Mesenchymal stem cell (in vitro differentiated cells and primary cell): ENCODE measurements at regions not wholly inside any gene's neighbourhood (a gene's known extent, or its start where the extent isn't known, plus 50 kb on each side); places are given as distances from the start of the nearest gene placed in this dataset.

ENCODE experiments used
- DNase-seq: peaks from one replicate; pipeline ENCODE4 v3.0.0-alpha.2; 2013
- H2AFZ ChIP-seq: one replicate; pipeline ENCODE4 v1.6.1; 2013; ENCODE audit warnings: low read depth, mild to moderate bottlenecking, control low read depth, inconsistent platforms, low read length, moderate library complexity
- H2AK5ac ChIP-seq: 2 replicates; pipeline ENCODE4 v1.6.1; 2013; ENCODE audit warnings: low read length, moderate library complexity, mild to moderate bottlenecking, inconsistent platforms; ENCODE audit not compliant: severe bottlenecking
- H2BK120ac ChIP-seq: one replicate; pipeline ENCODE4 v1.6.1; 2013; ENCODE audit warnings: low read depth, mild to moderate bottlenecking, inconsistent platforms, low read length, moderate library complexity
- H2BK12ac ChIP-seq, 2 experiments: one replicate each; pipeline ENCODE4 v1.6.1; 2013; ENCODE audit warnings: inconsistent platforms in 2 of 2, low read length in 2 of 2, mild to moderate bottlenecking in 2 of 2, moderate library complexity in 2 of 2, control low read depth in 1 of 2
- H2BK15ac ChIP-seq: one replicate; pipeline ENCODE4 v1.6.1; 2013; ENCODE audit warnings: mild to moderate bottlenecking, low read depth, inconsistent platforms; ENCODE audit not compliant: poor library complexity, severe bottlenecking
- H2BK5ac ChIP-seq: 2 replicates; pipeline ENCODE4 v1.6.1; 2013; ENCODE audit warnings: low read depth, mild to moderate bottlenecking, low read length, control low read depth, inconsistent platforms; ENCODE audit not compliant: poor library complexity, severe bottlenecking
- H3K14ac ChIP-seq, 2 experiments: one replicate each; pipeline ENCODE4 v1.6.1; 2013; ENCODE audit warnings: inconsistent platforms in 2 of 2, low read length in 2 of 2, control low read depth in 1 of 2, mild to moderate bottlenecking in 1 of 2, moderate library complexity in 1 of 2
- H3K18ac ChIP-seq, 2 experiments: one replicate each; pipeline ENCODE4 v1.6.1; 2013; ENCODE audit warnings: inconsistent platforms in 2 of 2, low read length in 2 of 2, control low read depth in 1 of 2, low read depth in 1 of 2, mild to moderate bottlenecking in 1 of 2
- H3K23ac ChIP-seq, 2 experiments: one replicate each; pipeline ENCODE4 v1.6.1; 2013; ENCODE audit warnings: inconsistent platforms in 2 of 2, low read length in 2 of 2, mild to moderate bottlenecking in 2 of 2, moderate library complexity in 2 of 2, control low read depth in 1 of 2
- H3K27ac ChIP-seq: 2 replicates; pipeline ENCODE4 v1.5.1; 2013; ENCODE audit warnings: mild to moderate bottlenecking, moderate library complexity, low read length, control low read depth, inconsistent platforms; ENCODE audit not compliant: poor library complexity, severe bottlenecking
- H3K27me3 ChIP-seq, 2 experiments: 2 replicates each; pipeline versions ENCODE4 v1.6.1 to v1.7.0; 2013; ENCODE audit warnings: low read length in 2 of 2, mild to moderate bottlenecking in 2 of 2, moderate library complexity in 2 of 2, control low read depth in 1 of 2, inconsistent platforms in 1 of 2; ENCODE audit not compliant: control insufficient read depth in 1 of 2, insufficient read depth in 1 of 2
- H3K36me3 ChIP-seq, 2 experiments: 2 replicates each; pipeline versions ENCODE4 v1.6.1 to v1.7.0; 2013; ENCODE audit warnings: low read length in 2 of 2, control low read depth in 1 of 2, inconsistent platforms in 1 of 2, low read depth in 1 of 2, mild to moderate bottlenecking in 1 of 2; ENCODE audit not compliant: insufficient read depth in 2 of 2, control insufficient read depth in 1 of 2
- H3K4ac ChIP-seq, 2 experiments: one replicate each; pipeline ENCODE4 v1.6.1; 2013; ENCODE audit warnings: inconsistent platforms in 2 of 2, low read length in 2 of 2, mild to moderate bottlenecking in 2 of 2, moderate library complexity in 2 of 2, control low read depth in 1 of 2, low read depth in 1 of 2
- H3K4me1 ChIP-seq: 2 replicates; pipeline ENCODE4 v1.6.1; 2013; ENCODE audit warnings: low read depth, low read length, control low read depth; ENCODE audit not compliant: control insufficient read depth, insufficient read depth
- H3K4me2 ChIP-seq: 2 replicates; pipeline ENCODE4 v1.6.1; 2013; ENCODE audit warnings: low read length, mild to moderate bottlenecking, inconsistent platforms; ENCODE audit not compliant: poor library complexity, severe bottlenecking
- H3K4me3 ChIP-seq, 2 experiments: 2 replicates each; pipeline versions ENCODE4 v1.5.1 to v1.7.0; 2013; ENCODE audit warnings: low read length in 2 of 2, mild to moderate bottlenecking in 2 of 2, control low read depth in 1 of 2, low read depth in 1 of 2; ENCODE audit not compliant: insufficient read depth in 1 of 2
- H3K79me1 ChIP-seq: replicated peaks from 2 replicates; pipeline ENCODE4 v1.6.1; 2013; ENCODE audit warnings: mild to moderate bottlenecking, control low read depth, low read length, inconsistent platforms; ENCODE audit not compliant: poor library complexity, severe bottlenecking
- H3K9ac ChIP-seq: 2 replicates; pipeline ENCODE4 v1.7.0; 2013; ENCODE audit warnings: mild to moderate bottlenecking, low read length, moderate library complexity
- H3K9me3 ChIP-seq: 2 replicates; pipeline ENCODE4 v1.7.0; 2013; ENCODE audit warnings: mild to moderate bottlenecking, low read length; ENCODE audit not compliant: control insufficient read depth
- H4K8ac ChIP-seq: one replicate; pipeline ENCODE4 v1.6.1; 2013; ENCODE audit warnings: inconsistent platforms, mild to moderate bottlenecking, low read length, moderate library complexity
- H4K91ac ChIP-seq: one replicate; pipeline ENCODE4 v1.6.1; 2013; ENCODE audit warnings: mild to moderate bottlenecking, low read length, inconsistent platforms
- WGBS: methylation state at CpG from one replicate; pipeline ENCODE4 v1.1.7; 2013; ENCODE audit warnings: mixed read lengths; 5-methylcytosine and 5-hydroxymethylcytosine counted together

- Histone ChIP-seq H4K91ac (no peak overlapping the region), H4K8ac (no peak overlapping the region), H2AK5ac (no peak overlapping the region), H3K4me3 (no peak overlapping the region), H3K9me3 (no peaks in the 10 kb centered on the region), H3K14ac (no peak overlapping the region), H3K27ac (no peak overlapping the region), H2AFZ (no peak overlapping the region), H3K23ac (no peak overlapping the region), H3K4me1 (no peaks in the 10 kb centered on the region), H3K79me1 (no peaks in the 10 kb centered on the region), H3K4ac (no peak overlapping the region), H3K18ac (no peak overlapping the region), H3K36me3 (no peaks in the 10 kb centered on the region), H2BK120ac (no peak overlapping the region), H2BK15ac (no peak overlapping the region), H3K4me2 (no peak overlapping the region), H3K9ac (no peak overlapping the region), H2BK12ac (no peak overlapping the region), H3K27me3 (no peaks in the 10 kb centered on the region), H2BK5ac (no peak overlapping the region)
- peak; percentile 54 for DNase-seq
- 100% methylated on average over 2 of the region's 4 CpGs for WGBS
These were observed 1147.6 kb upstream of the PCDH10 start for GRCh38 chr4:132001542-132001941.

GRCh38 chr4:132003593-132003992 lies 1145.5 kb upstream of the PCDH10 start:
- Histone ChIP-seq H3K4me3 (no peak overlapping the region), H3K27me3 (no peaks in the 10 kb centered on the region), H3K9me3 (no peaks in the 10 kb centered on the region), H3K18ac (no peak overlapping the region), H3K9ac (no peak overlapping the region), H3K27ac (no peak overlapping the region), H3K14ac (no peak overlapping the region), H2BK5ac (no peak overlapping the region), H2BK120ac (no peak overlapping the region), H4K8ac (no peak overlapping the region), H3K23ac (no peak overlapping the region), H3K4me1 (no peaks in the 10 kb centered on the region), H2AK5ac (no peak overlapping the region), H4K91ac (no peak overlapping the region), H3K4ac (no peak overlapping the region), H2AFZ (no peak overlapping the region), H3K4me2 (no peak overlapping the region), H2BK15ac (no peak overlapping the region), H2BK12ac (no peak overlapping the region), H3K36me3 (no peaks in the 10 kb centered on the region), H3K79me1 (no peaks in the 10 kb centered on the region)
- DNase-seq: no peak
- WGBS: 33% methylated on average over 1 of the region's 2 CpGs

- Histone ChIP-seq H3K14ac (no peak overlapping the region), H4K91ac (no peak overlapping the region), H3K79me1 (no peaks in the 10 kb centered on the region), H3K18ac (no peak overlapping the region), H2AK5ac (no peak overlapping the region), H2AFZ (no peak overlapping the region), H2BK15ac (no peak overlapping the region), H3K9ac (no peak overlapping the region), H3K4me3 (no peak overlapping the region), H3K4me1 (no peaks in the 10 kb centered on the region), H3K27ac (no peak overlapping the region), H3K9me3 (no peaks in the 10 kb centered on the region), H4K8ac (no peak overlapping the region), H3K27me3 (no peaks in the 10 kb centered on the region), H3K4ac (no peak overlapping the region), H2BK120ac (no peak overlapping the region), H3K4me2 (no peak overlapping the region), H3K23ac (no peak overlapping the region), H2BK12ac (no peak overlapping the region), H3K36me3 (no peaks in the 10 kb centered on the region), H2BK5ac (no peak overlapping the region)
- no peak for DNase-seq
These were observed 1133.8 kb upstream of the PCDH10 start for GRCh38 chr4:132015321-132015720.

GRCh38 chr4:132016703-132017350 lies 1132.3 kb upstream of the PCDH10 start:
- Histone ChIP-seq H3K9ac (no peak overlapping the region), H3K4me2 (no peak overlapping the region), H2BK15ac (no peak overlapping the region), H3K27ac (no peak overlapping the region), H2BK12ac (no peak overlapping the region), H4K91ac (no peak overlapping the region), H3K4ac (no peak overlapping the region), H3K9me3 (no peaks in the 10 kb centered on the region), H3K79me1 (no peaks in the 10 kb centered on the region), H3K18ac (no peak overlapping the region), H3K36me3 (no peaks in the 10 kb centered on the region), H2AFZ (no peak overlapping the region), H3K4me1 (no peaks in the 10 kb centered on the region), H3K23ac (no peak overlapping the region), H2BK5ac (no peak overlapping the region), H3K4me3 (no peak overlapping the region), H3K14ac (no peak overlapping the region), H2AK5ac (no peak overlapping the region), H4K8ac (no peak overlapping the region), H2BK120ac (no peak overlapping the region), H3K27me3 (no peaks in the 10 kb centered on the region)
- WGBS: no CpG with 5 or more reads among the region's 2 CpGs
- DNase-seq: no peak
